Neural cell (in vitro differentiated cells): ENCODE measurements at regions not wholly inside any gene's neighbourhood (a gene's known extent, or its start where the extent isn't known, plus 50 kb on each side); places are given as distances from the start of the nearest gene placed in this dataset.

Experiments
- H2AFZ ChIP-seq: fragments of 200-600, 300-800 bp; sonication (generic), shearing (Covaris generic); 2 replicates; pipeline ENCODE4 v1.6.0; 2014; ENCODE audit warnings: low read depth, mild to moderate bottlenecking, antibody characterized with exemption, low read length, moderate library complexity
- H3F3A ChIP-seq: fragments of 200-600 bp; shearing (Covaris generic); 2 replicates; pipeline ENCODE4 v1.6.1; 2016; ENCODE audit warnings: mild to moderate bottlenecking, moderate library complexity, mixed read lengths, antibody characterized with exemption, low read length; ENCODE audit not compliant: insufficient read depth, poor library complexity, severe bottlenecking
- H3K27ac ChIP-seq: fragments of 200-600, 300-800 bp; sonication (generic), shearing (Covaris generic); 2 replicates; pipeline ENCODE4 v1.5.1; 2014; ENCODE audit warnings: mild to moderate bottlenecking, low read length, moderate library complexity
- H3K27me3 ChIP-seq: fragments of 300-800, 200-600 bp; sonication (generic), shearing (Covaris generic); 2 replicates; pipeline ENCODE4 v1.6.0; 2014; ENCODE audit warnings: mild to moderate bottlenecking, low read depth, low read length, moderate library complexity; ENCODE audit not compliant: insufficient read depth
- H3K36me3 ChIP-seq: fragments of 300-800, 200-600 bp; sonication (generic), shearing (Covaris generic); 2 replicates; pipeline ENCODE4 v1.5.1; 2014; ENCODE audit warnings: mild to moderate bottlenecking, antibody characterized with exemption, low read length, moderate library complexity; ENCODE audit not compliant: insufficient read depth
- H3K4me2 ChIP-seq: fragments of 300-800, 200-600 bp; sonication (generic), shearing (Covaris generic); 2 replicates; pipeline ENCODE4 v1.6.0; 2014; ENCODE audit warnings: mild to moderate bottlenecking, low read length
- H3K4me3 ChIP-seq: fragments of 300-800, 200-600 bp; sonication (generic), shearing (Covaris generic); 2 replicates; pipeline ENCODE4 v1.5.1; 2014; ENCODE audit warnings: mild to moderate bottlenecking, low read length, moderate library complexity
- H3K79me2 ChIP-seq: fragments of 200-600 bp; shearing (Covaris generic); replicated peaks from 2 replicates; pipeline ENCODE4 v1.6.0; 2014; ENCODE audit warnings: mild to moderate bottlenecking, low read length, moderate library complexity; ENCODE audit not compliant: insufficient read depth
- H3K9ac ChIP-seq: fragments of 300-800, 200-600 bp; sonication (generic), shearing (Covaris generic); 2 replicates; pipeline ENCODE4 v1.6.1; 2016; ENCODE audit warnings: mild to moderate bottlenecking, low read length, mixed read lengths
- H3K9me2 ChIP-seq: fragments of 200-600 bp; shearing (Covaris generic); 2 replicates; pipeline ENCODE4 v1.6.1; 2016; ENCODE audit warnings: mild to moderate bottlenecking, low read length, mixed read lengths; ENCODE audit not compliant: insufficient read depth
- H3K9me3 ChIP-seq: fragments of 200-600, 300-800 bp; sonication (generic), shearing (Covaris generic); 2 replicates; pipeline ENCODE4 v1.6.1; 2016; ENCODE audit warnings: mild to moderate bottlenecking, mixed run types, low read length, moderate library complexity, mixed read lengths
- H4K20me1 ChIP-seq: fragments of 200-600 bp; shearing (Covaris generic); 2 replicates; pipeline ENCODE4 v1.6.1; 2016; ENCODE audit warnings: mild to moderate bottlenecking, mixed run types; ENCODE audit not compliant: insufficient read depth
- EP300 ChIP-seq: fragments of 450-650 bp; conservative IDR thresholded peaks from 2 replicates; pipeline ENCODE4 v1.6.1; 2014; ENCODE audit warnings: antibody characterized with exemption, mild to moderate bottlenecking, moderate library complexity; ENCODE audit not compliant: poor library complexity, severe bottlenecking
- EZH2 ChIP-seq: fragments of 200-600, 300-800 bp; shearing (Covaris generic), sonication (generic); IDR thresholded peaks from 2 replicates; pipeline ENCODE4 v1.6.1; 2014; ENCODE audit warnings: antibody characterized with exemption, low read length, borderline replicate concordance, mild to moderate bottlenecking; ENCODE audit not compliant: insufficient read depth, poor library complexity, severe bottlenecking
- MXI1 ChIP-seq: fragments of 450-650 bp; conservative IDR thresholded peaks from 2 replicates; pipeline ENCODE4 v1.6.1; 2014; ENCODE audit warnings: antibody characterized with exemption, mild to moderate bottlenecking; ENCODE audit not compliant: poor library complexity, severe bottlenecking
- POLR2AphosphoS5 ChIP-seq: IDR thresholded peaks from 2 replicates; pipeline ENCODE4 v1.6.1; 2012
- RAD21 ChIP-seq: fragments of 450-650 bp; conservative IDR thresholded peaks from 2 replicates; pipeline ENCODE4 v1.6.1; 2014; ENCODE audit warnings: antibody characterized with exemption, mild to moderate bottlenecking, moderate library complexity
- SMC3 ChIP-seq: fragments of 450-650 bp; conservative IDR thresholded peaks from 2 replicates; pipeline ENCODE4 v1.6.1; 2014; ENCODE audit warnings: antibody characterized with exemption, mild to moderate bottlenecking, moderate library complexity; ENCODE audit not compliant: poor library complexity
- TAF1 ChIP-seq: IDR thresholded peaks from 2 replicates; pipeline ENCODE4 v1.6.1; 2012; ENCODE audit warnings: low read depth
- TF ChIP-seq, protein P1 (sequence below): fragments of 450-650 bp; IDR thresholded peaks from 2 replicates; pipeline ENCODE4 v1.5.1; 2014; ENCODE audit warnings: antibody characterized with exemption, mild to moderate bottlenecking, moderate library complexity; ENCODE audit not compliant: poor library complexity, severe bottlenecking
- TF ChIP-seq, protein P2 (sequence below): IDR thresholded peaks from 2 replicates; pipeline ENCODE4 v1.6.1; 2012; ENCODE audit warnings: borderline replicate concordance

DNA sequence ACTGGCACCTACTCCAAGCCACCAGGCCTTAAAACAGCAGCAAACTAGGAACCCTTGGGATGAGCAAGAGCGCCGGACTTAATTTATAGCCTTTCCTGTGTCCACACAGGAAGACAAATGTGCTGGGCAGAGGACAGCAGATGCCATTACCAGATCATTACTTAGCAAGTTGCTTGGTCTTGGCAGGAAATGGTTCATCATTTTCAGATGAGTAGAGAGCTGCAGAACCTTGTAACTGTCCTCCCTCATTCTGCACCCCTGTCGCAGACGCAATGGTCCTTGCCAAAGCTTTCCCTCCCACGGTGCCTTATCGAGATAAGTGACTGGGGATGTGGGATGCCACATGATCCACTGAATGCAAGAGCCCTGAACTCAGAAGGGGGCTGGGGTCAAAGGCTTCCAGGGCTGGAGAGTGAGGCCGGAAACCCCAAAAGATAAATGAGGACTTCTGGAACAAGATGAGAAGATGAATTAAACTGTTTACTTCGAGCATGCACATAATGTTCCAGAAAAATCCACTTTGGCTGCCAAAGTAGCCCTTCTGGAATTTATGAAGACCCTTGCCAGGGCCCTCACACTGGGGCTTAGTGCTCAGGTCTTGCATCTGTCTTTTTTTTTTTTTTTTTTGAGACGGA is 145.6 kb upstream of the ZNF32 start:
- H4K20me1 ChIP-seq: no peaks in the 10 kb centered on the region
- no peak overlapping the region for H3K9ac ChIP-seq
- H3K79me2 ChIP-seq: no peaks in the 10 kb centered on the region
- no peaks in the 10 kb centered on the region for H3K9me3 ChIP-seq
- no peak overlapping the region for H2AFZ ChIP-seq
- no peaks in the 10 kb centered on the region for H3K9me2 ChIP-seq
- H3K27me3 ChIP-seq: no peaks in the 10 kb centered on the region
- no peaks in the 10 kb centered on the region for H3F3A ChIP-seq
- no peak overlapping the region for H3K4me2 ChIP-seq
- no peak overlapping the region for H3K27ac ChIP-seq
- TF ChIP-seq MXI1 (no peak), POLR2AphosphoS5 (no peak), EZH2 (no peak), EP300 (no peak), TAF1 (no peak), SMC3 (no peak), RAD21 (no peak)
- TF ChIP-seq, protein P1, sequence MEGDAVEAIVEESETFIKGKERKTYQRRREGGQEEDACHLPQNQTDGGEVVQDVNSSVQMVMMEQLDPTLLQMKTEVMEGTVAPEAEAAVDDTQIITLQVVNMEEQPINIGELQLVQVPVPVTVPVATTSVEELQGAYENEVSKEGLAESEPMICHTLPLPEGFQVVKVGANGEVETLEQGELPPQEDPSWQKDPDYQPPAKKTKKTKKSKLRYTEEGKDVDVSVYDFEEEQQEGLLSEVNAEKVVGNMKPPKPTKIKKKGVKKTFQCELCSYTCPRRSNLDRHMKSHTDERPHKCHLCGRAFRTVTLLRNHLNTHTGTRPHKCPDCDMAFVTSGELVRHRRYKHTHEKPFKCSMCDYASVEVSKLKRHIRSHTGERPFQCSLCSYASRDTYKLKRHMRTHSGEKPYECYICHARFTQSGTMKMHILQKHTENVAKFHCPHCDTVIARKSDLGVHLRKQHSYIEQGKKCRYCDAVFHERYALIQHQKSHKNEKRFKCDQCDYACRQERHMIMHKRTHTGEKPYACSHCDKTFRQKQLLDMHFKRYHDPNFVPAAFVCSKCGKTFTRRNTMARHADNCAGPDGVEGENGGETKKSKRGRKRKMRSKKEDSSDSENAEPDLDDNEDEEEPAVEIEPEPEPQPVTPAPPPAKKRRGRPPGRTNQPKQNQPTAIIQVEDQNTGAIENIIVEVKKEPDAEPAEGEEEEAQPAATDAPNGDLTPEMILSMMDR: no peak
- TF ChIP-seq, protein P2, sequence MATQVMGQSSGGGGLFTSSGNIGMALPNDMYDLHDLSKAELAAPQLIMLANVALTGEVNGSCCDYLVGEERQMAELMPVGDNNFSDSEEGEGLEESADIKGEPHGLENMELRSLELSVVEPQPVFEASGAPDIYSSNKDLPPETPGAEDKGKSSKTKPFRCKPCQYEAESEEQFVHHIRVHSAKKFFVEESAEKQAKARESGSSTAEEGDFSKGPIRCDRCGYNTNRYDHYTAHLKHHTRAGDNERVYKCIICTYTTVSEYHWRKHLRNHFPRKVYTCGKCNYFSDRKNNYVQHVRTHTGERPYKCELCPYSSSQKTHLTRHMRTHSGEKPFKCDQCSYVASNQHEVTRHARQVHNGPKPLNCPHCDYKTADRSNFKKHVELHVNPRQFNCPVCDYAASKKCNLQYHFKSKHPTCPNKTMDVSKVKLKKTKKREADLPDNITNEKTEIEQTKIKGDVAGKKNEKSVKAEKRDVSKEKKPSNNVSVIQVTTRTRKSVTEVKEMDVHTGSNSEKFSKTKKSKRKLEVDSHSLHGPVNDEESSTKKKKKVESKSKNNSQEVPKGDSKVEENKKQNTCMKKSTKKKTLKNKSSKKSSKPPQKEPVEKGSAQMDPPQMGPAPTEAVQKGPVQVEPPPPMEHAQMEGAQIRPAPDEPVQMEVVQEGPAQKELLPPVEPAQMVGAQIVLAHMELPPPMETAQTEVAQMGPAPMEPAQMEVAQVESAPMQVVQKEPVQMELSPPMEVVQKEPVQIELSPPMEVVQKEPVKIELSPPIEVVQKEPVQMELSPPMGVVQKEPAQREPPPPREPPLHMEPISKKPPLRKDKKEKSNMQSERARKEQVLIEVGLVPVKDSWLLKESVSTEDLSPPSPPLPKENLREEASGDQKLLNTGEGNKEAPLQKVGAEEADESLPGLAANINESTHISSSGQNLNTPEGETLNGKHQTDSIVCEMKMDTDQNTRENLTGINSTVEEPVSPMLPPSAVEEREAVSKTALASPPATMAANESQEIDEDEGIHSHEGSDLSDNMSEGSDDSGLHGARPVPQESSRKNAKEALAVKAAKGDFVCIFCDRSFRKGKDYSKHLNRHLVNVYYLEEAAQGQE: no peak
- no peaks in the 10 kb centered on the region for H3K36me3 ChIP-seq
- no peak overlapping the region for H3K4me3 ChIP-seq

DNA sequence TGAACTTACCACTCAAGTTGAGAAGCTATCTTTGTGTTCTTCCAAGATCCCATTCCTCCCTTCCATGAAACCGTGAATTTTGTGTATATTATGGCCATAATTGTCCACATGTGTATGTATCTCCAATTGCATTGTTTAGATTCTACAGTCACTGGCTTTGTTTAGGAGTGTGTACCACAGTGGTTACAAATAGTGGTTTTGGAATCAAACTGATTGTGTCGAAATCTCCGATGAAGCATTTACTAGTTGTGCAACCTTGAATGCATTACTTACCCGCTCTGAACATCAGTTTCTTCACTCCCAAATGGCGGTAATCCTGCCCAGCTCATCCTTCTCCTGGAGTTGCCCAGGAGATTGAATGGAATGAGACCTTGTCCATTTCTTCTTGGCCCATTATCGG is 145.0 kb upstream of the ZNF32 start:
- no peaks in the 10 kb centered on the region for H4K20me1 ChIP-seq
- H3K4me2 ChIP-seq: no peak overlapping the region
- no peak overlapping the region for H3K9ac ChIP-seq
- no peak overlapping the region for H2AFZ ChIP-seq
- no peaks in the 10 kb centered on the region for H3F3A ChIP-seq
- TF ChIP-seq, protein P1: no peak
- no peak for TF ChIP-seq EZH2
- no peak for TF ChIP-seq TAF1
- no peak for TF ChIP-seq RAD21
- TF ChIP-seq, protein P2: no peak
- no peak for TF ChIP-seq EP300
- no peak for TF ChIP-seq POLR2AphosphoS5
- TF ChIP-seq MXI1: no peak
- no peak for TF ChIP-seq SMC3
- H3K9me2 ChIP-seq: no peaks in the 10 kb centered on the region
- no peaks in the 10 kb centered on the region for H3K79me2 ChIP-seq
- H3K36me3 ChIP-seq: no peaks in the 10 kb centered on the region
- no peak overlapping the region for H3K27ac ChIP-seq
- no peaks in the 10 kb centered on the region for H3K27me3 ChIP-seq
- H3K9me3 ChIP-seq: no peaks in the 10 kb centered on the region
- no peak overlapping the region for H3K4me3 ChIP-seq
